ENCODE measurements at regions not wholly inside any gene's neighbourhood (a gene's known extent, or its start where the extent isn't known, plus 50 kb on each side); places are given as distances from the start of the nearest gene placed in this dataset.
"Not testable (repeated sequence)": the region's sequence is repeated elsewhere in the genome, so short reads cannot be mapped to it uniquely, and the experiment has no call there.

DNA sequence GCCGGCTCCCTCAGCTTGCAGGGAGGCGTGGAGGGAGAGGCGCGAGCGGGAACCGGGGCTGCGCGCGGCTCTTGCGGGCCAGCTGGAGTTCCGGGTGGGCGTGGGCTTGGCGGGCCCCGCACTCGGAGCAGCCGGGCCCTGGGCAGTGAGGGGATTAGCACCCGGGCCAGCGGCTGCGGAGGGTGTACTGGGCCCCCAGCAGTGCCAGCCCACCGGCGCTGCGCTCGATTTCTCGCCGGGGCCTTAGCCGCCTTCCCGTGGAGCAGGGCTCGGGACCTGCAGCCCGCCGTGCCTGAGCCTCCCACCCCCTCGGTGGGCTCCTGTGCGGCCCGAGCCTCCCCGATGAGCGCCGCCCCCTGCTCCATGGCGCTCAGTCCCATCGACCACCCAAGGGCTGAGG is 588.9 kb upstream of the SLC35B3 start:
- not testable (repeated sequence) for H3K4me1 ChIP-seq (ENCODE audit: control insufficient read depth, insufficient read depth, low read length); H3K27ac ChIP-seq (ENCODE audit: low read length); H3K9me3 ChIP-seq (ENCODE audit: control insufficient read depth in 2 of 2, low read length in 2 of 2); H3K4me3 ChIP-seq (ENCODE audit: low read length in 2 of 2); H3K27me3 ChIP-seq (ENCODE audit: control insufficient read depth in 1 of 2, insufficient read depth in 2 of 2, low read length in 2 of 2); H3K36me3 ChIP-seq (ENCODE audit: control insufficient read depth in 2 of 2, insufficient read depth in 2 of 2, low read length in 2 of 2); H3K9ac ChIP-seq (ENCODE audit: low read length in 2 of 2)

DNA sequence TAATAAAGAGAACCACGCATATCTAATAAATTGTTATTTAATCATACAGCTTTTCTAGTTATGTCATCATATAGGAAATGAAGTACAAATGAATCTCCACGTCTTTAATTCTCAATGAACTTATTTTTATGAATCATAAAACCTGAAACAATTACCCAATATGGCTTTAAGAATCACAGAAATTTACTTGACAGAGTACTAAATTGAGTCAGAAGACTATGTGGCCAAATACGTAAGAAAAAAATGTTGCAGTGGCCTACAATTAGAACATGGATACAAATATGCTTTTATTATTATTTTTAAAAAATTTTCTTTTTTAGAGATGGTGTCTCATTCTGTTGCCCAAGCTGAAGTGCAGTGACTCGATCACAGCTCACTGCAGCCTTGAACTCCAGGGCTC is 584.7 kb upstream of the SLC35B3 start:
- no peak overlapping the region for H3K9ac ChIP-seq (ENCODE audit: low read length in 2 of 2)
- H3K4me1 ChIP-seq (ENCODE audit: control insufficient read depth, insufficient read depth, low read length), result no peaks in the 10 kb centered on the region
- H3K36me3 ChIP-seq (ENCODE audit: control insufficient read depth in 2 of 2, insufficient read depth in 2 of 2, low read length in 2 of 2), result no peaks in the 10 kb centered on the region
- H3K27me3 ChIP-seq (ENCODE audit: control insufficient read depth in 1 of 2, insufficient read depth in 2 of 2, low read length in 2 of 2), result no peaks in the 10 kb centered on the region
- no peak overlapping the region for H3K4me3 ChIP-seq (ENCODE audit: low read length in 2 of 2)
- no peak overlapping the region for H3K27ac ChIP-seq (ENCODE audit: low read length)
- no peaks in the 10 kb centered on the region for H3K9me3 ChIP-seq (ENCODE audit: control insufficient read depth in 2 of 2, low read length in 2 of 2)

DNA sequence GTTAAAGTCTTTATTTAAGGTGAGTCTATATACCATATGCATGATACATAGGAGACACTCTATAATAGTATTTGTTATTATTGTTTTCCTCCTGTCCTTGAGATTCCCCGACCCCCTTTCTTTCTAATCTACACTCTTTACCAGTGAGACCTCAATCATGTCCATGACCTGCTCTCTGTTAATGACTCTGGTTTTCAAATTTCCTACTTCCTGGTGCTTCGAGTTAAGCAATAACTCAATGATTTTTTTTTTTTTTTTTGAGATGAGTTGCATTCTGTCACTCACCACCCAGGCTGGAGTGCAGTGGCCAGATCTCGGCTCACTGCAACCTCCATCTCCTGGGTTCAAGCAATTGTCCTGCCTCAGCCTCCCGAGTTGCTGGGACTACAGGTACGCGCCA is 574.6 kb upstream of the SLC35B3 start:
- no peak overlapping the region for H3K9ac ChIP-seq (ENCODE audit: low read length in 2 of 2)
- no peaks in the 10 kb centered on the region for H3K27me3 ChIP-seq (ENCODE audit: control insufficient read depth in 1 of 2, insufficient read depth in 2 of 2, low read length in 2 of 2)
- H3K4me1 ChIP-seq (ENCODE audit: control insufficient read depth, insufficient read depth, low read length), result no peaks in the 10 kb centered on the region
- H3K4me3 ChIP-seq (ENCODE audit: low read length in 2 of 2), result no peak overlapping the region
- H3K27ac ChIP-seq (ENCODE audit: low read length), result no peak overlapping the region
- peaks cover 0 to 3% of the 10 kb centered on the region in 2 donors for H3K9me3 ChIP-seq (ENCODE audit: control insufficient read depth in 2 of 2, low read length in 2 of 2)
- no peaks in the 10 kb centered on the region for H3K36me3 ChIP-seq (ENCODE audit: control insufficient read depth in 2 of 2, insufficient read depth in 2 of 2, low read length in 2 of 2)

DNA sequence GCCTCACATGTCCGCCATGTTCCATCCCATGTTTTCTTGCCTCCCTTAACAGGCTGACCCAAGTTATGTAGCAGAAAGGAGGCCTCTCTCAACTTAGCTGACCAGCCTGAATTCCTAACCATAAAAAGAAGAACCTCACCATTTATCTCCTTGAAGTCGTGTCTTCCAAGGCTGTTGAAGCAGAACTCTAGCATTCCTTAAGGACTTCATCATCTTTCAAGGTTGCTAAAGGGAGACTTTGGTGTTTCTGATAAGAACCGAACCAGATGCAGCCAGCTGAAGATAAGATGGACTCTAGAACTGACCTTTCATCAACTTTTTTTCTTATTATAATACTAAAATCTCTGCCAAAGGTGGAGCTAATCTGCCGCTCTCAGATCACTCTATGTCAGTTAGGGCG is 571.7 kb upstream of the SLC35B3 start:
- no peaks in the 10 kb centered on the region for H3K36me3 ChIP-seq (ENCODE audit: control insufficient read depth in 2 of 2, insufficient read depth in 2 of 2, low read length in 2 of 2)
- no peak overlapping the region for H3K9ac ChIP-seq (ENCODE audit: low read length in 2 of 2)
- H3K9me3 ChIP-seq (ENCODE audit: control insufficient read depth in 2 of 2, low read length in 2 of 2), result no peaks in the 10 kb centered on the region
- H3K27ac ChIP-seq (ENCODE audit: low read length), result no peak overlapping the region
- no peak overlapping the region for H3K4me3 ChIP-seq (ENCODE audit: low read length in 2 of 2)
- H3K27me3 ChIP-seq (ENCODE audit: control insufficient read depth in 1 of 2, insufficient read depth in 2 of 2, low read length in 2 of 2), result no peaks in the 10 kb centered on the region
- H3K4me1 ChIP-seq (ENCODE audit: control insufficient read depth, insufficient read depth, low read length), result no peaks in the 10 kb centered on the region

DNA sequence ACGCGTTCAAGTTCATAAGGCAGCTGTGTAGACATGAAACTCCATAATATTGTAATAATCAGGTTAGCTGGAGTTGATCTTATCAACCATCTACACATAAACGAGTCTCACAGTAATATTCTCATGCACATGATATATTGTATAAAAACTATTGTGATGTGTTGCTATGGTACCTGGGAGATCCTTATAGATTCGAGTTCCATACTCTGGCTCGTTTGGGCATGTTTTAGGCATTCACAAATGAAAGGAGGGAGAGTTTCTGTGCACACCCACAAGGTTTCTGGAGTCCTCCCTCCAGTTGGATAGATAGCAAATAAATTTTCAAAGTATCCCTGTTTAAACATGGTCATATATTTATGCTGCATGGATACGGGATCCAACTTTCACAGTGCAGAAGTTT is 567.5 kb upstream of the SLC35B3 start:
- Histone ChIP-seq H3K9ac (ENCODE audit: low read length in 2 of 2) (no peak overlapping the region), H3K36me3 (ENCODE audit: control insufficient read depth in 2 of 2, insufficient read depth in 2 of 2, low read length in 2 of 2) (no peaks in the 10 kb centered on the region), H3K27me3 (ENCODE audit: control insufficient read depth in 1 of 2, insufficient read depth in 2 of 2, low read length in 2 of 2) (no peaks in the 10 kb centered on the region), H3K4me1 (ENCODE audit: control insufficient read depth, insufficient read depth, low read length) (no peaks in the 10 kb centered on the region), H3K4me3 (ENCODE audit: low read length in 2 of 2) (no peak overlapping the region), H3K9me3 (ENCODE audit: control insufficient read depth in 2 of 2, low read length in 2 of 2) (peaks cover 0 to 4% of the 10 kb centered on the region in 2 donors), H3K27ac (ENCODE audit: low read length) (no peak overlapping the region)

DNA sequence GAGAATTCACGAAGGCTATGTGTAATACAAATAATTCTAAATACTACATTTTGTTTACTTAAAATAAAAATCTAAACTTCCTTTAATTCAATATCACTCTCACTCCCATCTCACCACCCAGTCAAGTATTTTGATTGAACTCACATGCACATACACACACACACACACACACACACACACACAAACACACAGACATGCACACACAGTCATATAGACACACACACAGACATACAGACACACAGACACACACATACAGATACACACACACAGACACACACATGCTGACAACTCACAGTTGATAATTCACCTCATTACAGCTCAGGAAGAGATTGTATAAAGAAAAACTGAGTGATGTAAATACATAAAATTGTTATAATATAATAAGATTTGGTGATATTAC is 559.8 kb upstream of the SLC35B3 start:
- Histone ChIP-seq H3K36me3 (ENCODE audit: control insufficient read depth in 2 of 2, insufficient read depth in 2 of 2, low read length in 2 of 2) (no peaks in the 10 kb centered on the region), H3K9me3 (ENCODE audit: control insufficient read depth in 2 of 2, low read length in 2 of 2) (no peaks in the 10 kb centered on the region), H3K4me1 (ENCODE audit: control insufficient read depth, insufficient read depth, low read length) (no peaks in the 10 kb centered on the region), H3K27ac (ENCODE audit: low read length) (no peak overlapping the region), H3K4me3 (ENCODE audit: low read length in 2 of 2) (no peak overlapping the region), H3K27me3 (ENCODE audit: control insufficient read depth in 1 of 2, insufficient read depth in 2 of 2, low read length in 2 of 2) (no peaks in the 10 kb centered on the region), H3K9ac (ENCODE audit: low read length in 2 of 2) (no peak overlapping the region)

DNA sequence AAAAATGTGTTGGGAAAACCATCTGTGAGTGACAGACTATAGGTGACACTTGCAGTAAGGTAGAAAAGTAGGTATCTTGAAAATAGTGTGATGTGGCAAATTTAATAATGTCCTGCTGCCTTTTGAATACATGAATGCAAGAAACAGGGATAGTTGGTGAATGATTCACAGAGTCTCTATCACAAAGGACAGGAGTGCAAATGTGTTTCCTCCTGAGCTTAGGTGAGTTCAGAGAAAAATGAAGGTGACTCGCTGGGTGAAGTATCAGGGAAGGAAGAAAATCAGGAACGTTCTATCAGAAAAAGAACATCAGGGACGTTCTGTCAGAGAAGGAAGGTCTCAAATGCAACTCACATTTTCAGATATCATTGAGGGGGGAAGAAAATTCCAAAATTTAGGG is 557.8 kb upstream of the SLC35B3 start:
- no peak overlapping the region for H3K9ac ChIP-seq (ENCODE audit: low read length in 2 of 2)
- no peaks in the 10 kb centered on the region for H3K36me3 ChIP-seq (ENCODE audit: control insufficient read depth in 2 of 2, insufficient read depth in 2 of 2, low read length in 2 of 2)
- H3K9me3 ChIP-seq (ENCODE audit: control insufficient read depth in 2 of 2, low read length in 2 of 2), result no peaks in the 10 kb centered on the region

DNA sequence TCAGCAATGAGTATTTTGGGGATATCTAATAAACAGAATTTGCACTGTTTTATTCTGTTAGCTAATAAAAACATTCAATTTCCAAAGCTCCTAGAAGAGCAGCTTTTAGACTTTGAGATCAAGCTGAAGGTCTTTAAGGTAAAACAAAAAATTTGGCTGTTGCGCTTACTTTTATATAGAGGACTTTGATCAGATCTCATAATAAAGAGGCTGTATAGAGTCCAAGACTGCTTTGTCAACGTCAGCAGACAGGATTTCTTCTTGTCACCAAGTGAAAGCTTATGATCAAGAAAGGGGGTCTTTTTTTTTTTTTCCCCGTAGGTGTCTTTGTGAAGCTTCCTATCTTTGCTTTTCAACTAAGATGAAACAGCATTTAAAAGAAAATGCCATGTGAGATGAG is 556.5 kb upstream of the SLC35B3 start:
- Histone ChIP-seq H3K4me1 (ENCODE audit: control insufficient read depth, insufficient read depth, low read length) (no peaks in the 10 kb centered on the region), H3K4me3 (ENCODE audit: low read length in 2 of 2) (no peak overlapping the region), H3K36me3 (ENCODE audit: control insufficient read depth in 2 of 2, insufficient read depth in 2 of 2, low read length in 2 of 2) (no peaks in the 10 kb centered on the region), H3K9ac (ENCODE audit: low read length in 2 of 2) (no peak overlapping the region), H3K9me3 (ENCODE audit: control insufficient read depth in 2 of 2, low read length in 2 of 2) (no peaks in the 10 kb centered on the region), H3K27ac (ENCODE audit: low read length) (no peak overlapping the region), H3K27me3 (ENCODE audit: control insufficient read depth in 1 of 2, insufficient read depth in 2 of 2, low read length in 2 of 2) (no peaks in the 10 kb centered on the region)

More for the DNA sequence above, 557.8 kb upstream of the SLC35B3 start:
- Histone ChIP-seq H3K27ac (ENCODE audit: low read length) (no peak overlapping the region), H3K4me3 (ENCODE audit: low read length in 2 of 2) (no peak overlapping the region), H3K4me1 (ENCODE audit: control insufficient read depth, insufficient read depth, low read length) (no peaks in the 10 kb centered on the region), H3K27me3 (ENCODE audit: control insufficient read depth in 1 of 2, insufficient read depth in 2 of 2, low read length in 2 of 2) (no peaks in the 10 kb centered on the region)

DNA sequence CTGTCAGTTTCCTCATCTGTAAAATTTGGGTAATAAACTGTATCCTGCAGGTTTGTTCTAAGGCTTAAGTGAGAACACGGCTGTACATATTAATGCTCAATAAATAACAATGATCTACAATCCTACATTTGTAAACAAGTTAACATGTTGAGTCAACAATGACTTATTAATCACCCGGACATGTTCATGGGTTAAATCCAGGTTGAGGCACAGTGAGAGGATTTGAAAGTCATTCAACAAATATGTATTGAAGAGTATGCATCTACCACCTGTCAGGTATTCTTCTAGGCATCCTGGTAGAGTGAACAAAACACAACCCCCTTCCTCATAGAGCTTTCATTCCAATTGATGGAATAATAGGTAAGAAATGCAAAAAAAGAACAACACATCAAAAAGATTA is 554.7 kb upstream of the SLC35B3 start:
- H3K27me3 ChIP-seq (ENCODE audit: control insufficient read depth in 1 of 2, insufficient read depth in 2 of 2, low read length in 2 of 2), result no peaks in the 10 kb centered on the region
- no peak overlapping the region for H3K4me3 ChIP-seq (ENCODE audit: low read length in 2 of 2)
- H3K9ac ChIP-seq (ENCODE audit: low read length in 2 of 2), result no peak overlapping the region
- no peak overlapping the region for H3K27ac ChIP-seq (ENCODE audit: low read length)
- no peaks in the 10 kb centered on the region for H3K4me1 ChIP-seq (ENCODE audit: control insufficient read depth, insufficient read depth, low read length)
- no peaks in the 10 kb centered on the region for H3K36me3 ChIP-seq (ENCODE audit: control insufficient read depth in 2 of 2, insufficient read depth in 2 of 2, low read length in 2 of 2)
- H3K9me3 ChIP-seq (ENCODE audit: control insufficient read depth in 2 of 2, low read length in 2 of 2), result no peaks in the 10 kb centered on the region

DNA sequence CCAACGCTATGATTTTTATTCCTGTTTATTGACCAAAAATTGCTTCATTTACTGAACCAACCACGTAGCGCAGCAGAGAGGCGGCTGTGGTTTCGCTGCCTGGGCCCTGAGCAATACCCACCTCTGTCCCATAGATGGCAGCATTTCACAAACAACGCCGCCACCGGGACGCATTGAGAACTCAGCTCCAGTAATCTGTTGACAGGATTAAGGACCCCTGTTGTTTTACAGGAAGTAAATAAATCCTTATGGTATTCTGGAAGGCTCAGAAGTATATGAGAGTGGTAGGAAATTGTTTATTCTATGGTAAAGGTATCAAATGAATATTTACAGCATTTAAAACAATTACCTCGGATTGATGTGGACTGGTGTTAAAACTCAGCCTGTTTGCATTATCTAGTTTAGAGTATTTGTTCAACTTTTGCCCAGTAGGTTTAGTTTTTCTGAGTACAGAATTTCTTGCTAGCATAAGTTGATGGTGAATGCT is 547.9 kb upstream of the SLC35B3 start:
- Histone ChIP-seq H3K4me1 (ENCODE audit: control insufficient read depth, insufficient read depth, low read length) (no peaks in the 10 kb centered on the region), H3K27ac (ENCODE audit: low read length) (no peak overlapping the region), H3K4me3 (ENCODE audit: low read length in 2 of 2) (no peak overlapping the region), H3K9me3 (ENCODE audit: control insufficient read depth in 2 of 2, low read length in 2 of 2) (no peaks in the 10 kb centered on the region), H3K9ac (ENCODE audit: low read length in 2 of 2) (no peak overlapping the region), H3K36me3 (ENCODE audit: control insufficient read depth in 2 of 2, insufficient read depth in 2 of 2, low read length in 2 of 2) (no peaks in the 10 kb centered on the region), H3K27me3 (ENCODE audit: control insufficient read depth in 1 of 2, insufficient read depth in 2 of 2, low read length in 2 of 2) (no peaks in the 10 kb centered on the region)

DNA sequence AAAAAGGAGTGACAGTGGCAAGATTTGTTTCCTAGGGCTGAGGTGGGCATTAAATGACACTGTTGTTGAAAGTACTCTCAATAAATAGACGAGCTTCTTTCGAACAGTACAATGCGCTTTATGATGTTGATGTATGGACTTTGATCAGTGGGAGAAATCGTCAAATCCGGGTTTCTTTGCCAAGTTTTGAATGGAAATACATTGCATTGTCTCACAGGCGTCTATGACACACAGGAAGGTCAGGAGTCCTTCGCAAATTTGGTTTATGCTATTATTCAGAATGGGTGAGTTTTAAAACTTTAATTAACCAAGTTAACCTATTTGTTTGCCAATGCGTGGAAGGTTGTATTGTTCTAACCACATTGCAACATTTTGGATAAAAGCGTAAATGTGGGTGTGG is 547.3 kb upstream of the SLC35B3 start:
- Histone ChIP-seq H3K27ac (ENCODE audit: low read length) (no peak overlapping the region), H3K9me3 (ENCODE audit: control insufficient read depth in 2 of 2, low read length in 2 of 2) (no peaks in the 10 kb centered on the region), H3K36me3 (ENCODE audit: control insufficient read depth in 2 of 2, insufficient read depth in 2 of 2, low read length in 2 of 2) (no peaks in the 10 kb centered on the region), H3K4me1 (ENCODE audit: control insufficient read depth, insufficient read depth, low read length) (no peaks in the 10 kb centered on the region), H3K27me3 (ENCODE audit: control insufficient read depth in 1 of 2, insufficient read depth in 2 of 2, low read length in 2 of 2) (no peaks in the 10 kb centered on the region), H3K4me3 (ENCODE audit: low read length in 2 of 2) (no peak overlapping the region), H3K9ac (ENCODE audit: low read length in 2 of 2) (no peak overlapping the region)

Data from stomach smooth muscle (tissue), 2 donors.